Ramos (cell line): ENCODE measurements at regions not wholly inside any gene's neighbourhood (a gene's known extent, or its start where the extent isn't known, plus 50 kb on each side); places are given as distances from the start of the nearest gene placed in this dataset.

Source experiments
- in situ Hi-C: fragments of 300-500 bp; cut with MboI; formaldehyde crosslinking; loops from one replicate; pipeline ENCODE4 v1.14.3; 2022; ENCODE audit warnings: low sequenced_read_pairs; ENCODE audit not compliant: unreplicated experiment

- in situ Hi-C loops = no loop called here
These were observed 54.3 kb upstream of the GALNT2 start for GRCh38 chr1:230012741-230013140.

DNA sequence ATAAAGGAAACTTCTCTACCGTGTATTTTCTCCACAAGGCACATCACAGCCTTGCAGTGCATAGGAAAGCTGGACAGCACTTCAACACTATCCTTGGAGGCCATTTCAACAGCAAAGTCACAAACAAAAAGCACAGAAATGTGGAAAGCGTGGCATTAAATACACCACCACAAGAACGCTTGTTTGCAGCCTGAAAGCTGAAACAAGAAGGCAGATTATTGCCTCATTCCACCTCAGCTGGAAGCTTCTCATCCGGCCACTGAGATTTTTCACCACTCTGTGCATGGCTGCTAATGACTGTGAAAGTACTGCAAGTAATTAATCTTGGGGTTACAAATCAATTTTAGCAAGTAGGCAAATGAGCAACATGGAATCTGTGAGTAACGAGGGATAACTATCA lies 50.9 kb upstream of the GALNT2 start:
- in situ Hi-C loops = no loop called here
